H1 (cell line): ENCODE measurements at regions not wholly inside any gene's neighbourhood (a gene's known extent, or its start where the extent isn't known, plus 50 kb on each side); places are given as distances from the start of the nearest gene placed in this dataset.

Experiments
- CTCF ChIA-PET: fragments of 300-600 bp; sonication (Branson Sonifier 250); formaldehyde crosslinking; loops from one replicate; lab custom pipeline; 2021; ENCODE audit not compliant: partially characterized antibody; lab: Charles Lee
- POLR2A ChIA-PET: fragments of 300-600 bp; sonication (Branson Sonifier 250); formaldehyde crosslinking; loops from one replicate; lab custom pipeline; 2021; ENCODE audit warnings: inconsistent platforms; ENCODE audit not compliant: partially characterized antibody; lab: Charles Lee
- DNase-seq, 2 experiments: peaks; one replicate each; pipeline versions ENCODE4 v3.0.0 to v3.0.0-alpha.2; 2010 to 2022; ENCODE audit warnings: low spot score in 2 of 2, low read depth in 1 of 2, mixed read lengths in 1 of 2
- FAIRE-seq: peaks from 2 replicates; lab custom pipeline; 2011; peaks lifted over from hg19 to GRCh38; lab: Jason Lieb, UNC
- H2AFZ ChIP-seq: 2 replicates; pipeline ENCODE4 v1.8.1; 2012; ENCODE audit warnings: low read length, inconsistent platforms
- H2AK5ac ChIP-seq: 2 replicates; pipeline ENCODE4 v1.6.1; 2013; ENCODE audit warnings: low read depth, low read length
- H2BK120ac ChIP-seq: replicated peaks from 2 replicates; pipeline ENCODE3; 2013; ENCODE audit warnings: low read depth, low read length, inconsistent platforms
- H2BK12ac ChIP-seq: 2 replicates; pipeline ENCODE4 v1.6.1; 2013; ENCODE audit warnings: low read depth, low read length
- H2BK15ac ChIP-seq: 2 replicates; pipeline ENCODE4 v1.6.1; 2013; ENCODE audit warnings: low read length
- H2BK20ac ChIP-seq: 2 replicates; pipeline ENCODE4 v1.6.1; 2013; ENCODE audit warnings: low read length
- H2BK5ac ChIP-seq: 2 replicates; pipeline ENCODE4 v1.6.1; 2013; ENCODE audit warnings: low read depth, low read length
- H3K14ac ChIP-seq: 2 replicates; pipeline ENCODE4 v1.6.1; 2013; ENCODE audit warnings: inconsistent platforms; ENCODE audit not compliant: insufficient read length
- H3K18ac ChIP-seq: 2 replicates; pipeline ENCODE4 v1.6.1; 2013; ENCODE audit warnings: low read length; ENCODE audit errors: extremely low read depth
- H3K23ac ChIP-seq: 2 replicates; pipeline ENCODE4 v1.6.1; 2013; ENCODE audit warnings: inconsistent platforms; ENCODE audit not compliant: insufficient read length
- H3K23me2 ChIP-seq: 2 replicates; pipeline ENCODE4 v1.6.1; 2013; ENCODE audit warnings: low read depth, low read length
- H3K27ac ChIP-seq: 2 replicates; pipeline ENCODE4 v1.6.1; 2011; ENCODE audit warnings: low read depth, low read length, inconsistent platforms
- H3K27me3 ChIP-seq, 4 experiments: replicated peaks in 1 of 4; 1 replicate in 1 of 4; 2 replicates in 3 of 4; pipeline versions ENCODE4 v1.6.1 to v1.8.1; 2011 to 2013; ENCODE audit warnings: low read length in 3 of 4, mild to moderate bottlenecking in 3 of 4, inconsistent platforms in 2 of 4, mixed read lengths in 2 of 4, moderate library complexity in 1 of 4; ENCODE audit not compliant: control insufficient read depth in 3 of 4, insufficient read depth in 3 of 4; ENCODE audit errors: extremely low read depth in 1 of 4
- H3K36me3 ChIP-seq, 4 experiments: 2 replicates each; pipeline versions ENCODE4 v1.6.1 to v1.8.1; 2011 to 2013; ENCODE audit warnings: mild to moderate bottlenecking in 4 of 4, low read length in 3 of 4, moderate library complexity in 2 of 4, control low read depth in 1 of 4, inconsistent platforms in 1 of 4; ENCODE audit not compliant: insufficient read depth in 4 of 4, control insufficient read depth in 2 of 4
- H3K4ac ChIP-seq: replicated peaks from 2 replicates; pipeline ENCODE3; 2013; ENCODE audit warnings: low read length, low read depth, mixed read lengths, inconsistent platforms; ENCODE audit not compliant: insufficient read length
- H3K4me1 ChIP-seq, 4 experiments: replicated peaks in 1 of 4; 1 replicate in 1 of 4; 2 replicates in 3 of 4; pipeline versions ENCODE4 v1.6.1 to v1.8.1; 2011 to 2013; ENCODE audit warnings: low read length in 3 of 4, inconsistent platforms in 2 of 4, mixed read lengths in 1 of 4; ENCODE audit not compliant: insufficient read depth in 4 of 4, control insufficient read depth in 3 of 4
- H3K4me2 ChIP-seq, 2 experiments: 2 replicates each; pipeline versions ENCODE4 v1.6.1 to v1.8.1; 2011 to 2013; ENCODE audit warnings: low read depth in 2 of 2, low read length in 2 of 2, control low read depth in 1 of 2, inconsistent platforms in 1 of 2, mild to moderate bottlenecking in 1 of 2; ENCODE audit not compliant: insufficient read depth in 1 of 2
- H3K4me3 ChIP-seq, 4 experiments: fragments of 200-600, 300-600 bp in 1 of 4; sonication (generic), shearing (Covaris generic), sonication (Bioruptor Twin) in 1 of 4; 2 replicates each; pipeline versions ENCODE4 v1.5.1 to v1.8.1; 2011 to 2016; ENCODE audit warnings: low read length in 4 of 4, low read depth in 3 of 4, control low read depth in 2 of 4, inconsistent platforms in 2 of 4, mild to moderate bottlenecking in 2 of 4, mixed read lengths in 1 of 4, moderate library complexity in 1 of 4; ENCODE audit not compliant: insufficient read depth in 2 of 4; ENCODE audit errors: extremely low read depth in 1 of 4
- H3K56ac ChIP-seq: replicated peaks from 2 replicates; pipeline ENCODE3; 2013; ENCODE audit warnings: low read depth, mild to moderate bottlenecking, mixed read lengths, low read length, inconsistent platforms; ENCODE audit not compliant: insufficient read length
- H3K79me1 ChIP-seq: 2 replicates; pipeline ENCODE4 v1.6.1; 2013; ENCODE audit warnings: low read depth, low read length, control low read depth
- H3K79me2 ChIP-seq, 2 experiments: 2 replicates each; pipeline versions ENCODE4 v1.6.1 to v1.8.1; 2012 to 2013; ENCODE audit warnings: low read length in 2 of 2, mild to moderate bottlenecking in 2 of 2, inconsistent platforms in 1 of 2; ENCODE audit not compliant: insufficient read depth in 2 of 2, control insufficient read depth in 1 of 2
- H3K9ac ChIP-seq, 4 experiments: replicated peaks in 1 of 4; 1 replicate in 1 of 4; 2 replicates in 3 of 4; pipeline versions ENCODE4 v1.6.1 to v1.8.1; 2011 to 2013; ENCODE audit warnings: low read depth in 3 of 4, low read length in 3 of 4, control low read depth in 2 of 4, mild to moderate bottlenecking in 2 of 4, moderate library complexity in 2 of 4, inconsistent platforms in 1 of 4; ENCODE audit errors: extremely low read depth in 1 of 4
- H3K9me3 ChIP-seq, 2 experiments: 2 replicates each; pipeline versions ENCODE4 v1.6.1 to v1.8.1; 2012 to 2013; ENCODE audit warnings: mild to moderate bottlenecking in 2 of 2, moderate library complexity in 2 of 2, control low read depth in 1 of 2, inconsistent platforms in 1 of 2, low read depth in 1 of 2, low read length in 1 of 2, mixed read lengths in 1 of 2; ENCODE audit not compliant: insufficient read depth in 2 of 2
- H4K20me1 ChIP-seq, 2 experiments: replicated peaks in 1 of 2; 2 replicates each; pipeline versions ENCODE3 to v1.8.1; 2011 to 2013; ENCODE audit warnings: inconsistent platforms in 2 of 2, low read length in 2 of 2, mild to moderate bottlenecking in 1 of 2; ENCODE audit not compliant: insufficient read depth in 2 of 2, control insufficient read depth in 1 of 2
- H4K5ac ChIP-seq: 2 replicates; pipeline ENCODE4 v1.6.1; 2013; ENCODE audit warnings: low read length, low read depth, mixed read lengths, inconsistent platforms; ENCODE audit not compliant: insufficient read length
- H4K8ac ChIP-seq: 2 replicates; pipeline ENCODE4 v1.8.0; 2013; ENCODE audit warnings: mild to moderate bottlenecking, moderate library complexity, low read length, inconsistent platforms; ENCODE audit not compliant: insufficient read depth; ENCODE audit errors: extremely low read depth
- H4K91ac ChIP-seq: replicated peaks from 2 replicates; pipeline ENCODE3; 2013; ENCODE audit warnings: low read length, mixed read lengths, inconsistent platforms; ENCODE audit not compliant: insufficient read length
- ATF3 ChIP-seq: IDR thresholded peaks from 2 replicates; pipeline ENCODE4 v1.6.1; 2011; ENCODE audit warnings: low read depth, mild to moderate bottlenecking, low read length; ENCODE audit not compliant: insufficient read depth
- NRF1 ChIP-seq: IDR thresholded peaks from 2 replicates; pipeline ENCODE4 v1.6.1; 2011; ENCODE audit warnings: mild to moderate bottlenecking, low read depth, low read length, improper control_type of control experiment
- SIN3A ChIP-seq, 2 experiments: IDR thresholded peaks in 1 of 2; conservative IDR thresholded peaks in 1 of 2; 2 replicates each; pipeline ENCODE4 v1.6.1; 2011 to 2012; ENCODE audit warnings: low read length in 2 of 2, improper control_type of control experiment in 1 of 2, low read depth in 1 of 2, mild to moderate bottlenecking in 1 of 2
- TAF1 ChIP-seq: IDR thresholded peaks from 2 replicates; pipeline ENCODE4 v1.6.1; 2011; ENCODE audit warnings: mild to moderate bottlenecking, low read depth, low read length
- WGBS, 2 experiments: shearing (Covaris generic) in 1 of 2; methylation state at CpG; one replicate each; pipeline versions ENCODE4 v1.1.6 to v1.1.7; 2013 to 2015; ENCODE audit warnings: low lambda C conversion rate in 2 of 2, mixed read lengths in 2 of 2, inconsistent platforms in 1 of 2, low coverage in 1 of 2, missing lambda C conversion rate in 1 of 2; ENCODE audit not compliant: insufficient replicate concordance in 2 of 2, insufficient coverage in 1 of 2, insufficient read length in 1 of 2; ENCODE audit errors: extremely low coverage in 1 of 2, missing lambda C conversion rate in 1 of 2; 5-methylcytosine and 5-hydroxymethylcytosine counted together

- Histone ChIP-seq H3K27me3 (no peaks in the 10 kb centered on the region), H3K36me3 (no peaks in the 10 kb centered on the region), H3K23ac (no peak overlapping the region), H4K8ac (no peak overlapping the region), H3K14ac (no peak overlapping the region), H2AK5ac (no peak overlapping the region), H2BK20ac (no peak overlapping the region), H3K18ac (no peak overlapping the region), H2AFZ (no peak overlapping the region), H3K9ac (no peak overlapping the region), H3K27ac (no peak overlapping the region), H3K4me1 (no peaks in the 10 kb centered on the region), H3K9me3 (no peaks in the 10 kb centered on the region), H4K5ac (no peak overlapping the region), H3K4me2 (no peak overlapping the region), H3K23me2 (no peaks in the 10 kb centered on the region), H3K79me1 (no peaks in the 10 kb centered on the region), H3K56ac (no peak overlapping the region), H4K20me1 (no peaks in the 10 kb centered on the region), H2BK5ac (no peak overlapping the region), H3K79me2 (no peaks in the 10 kb centered on the region), H2BK120ac (no peak overlapping the region), H3K4me3 (no peak overlapping the region), H2BK15ac (no peak overlapping the region), H2BK12ac (no peak overlapping the region), H3K4ac (no peak overlapping the region), H4K91ac (no peak overlapping the region)
- FAIRE-seq (no peak), DNase-seq (no peak)
- TF ChIP-seq NRF1 (no peak), ATF3 (no peak), SIN3A (conservative IDR thresholded peaks at IDR 0.05 in 1 of 2, IDR thresholded peaks at IDR 0.05 in 1 of 2; ENCODE audit: low read depth in 1 of 2, low read length in 2 of 2) (no peak), TAF1 (no peak)
- WGBS, 2 experiments, result 82% methylated on average over 6 of the region's 6 CpGs; no CpG with 5 or more reads in 1 of the 2 experiments
- CTCF ChIA-PET, result no interaction called here
- POLR2A ChIA-PET, result no interaction called here
These were observed 175.4 kb downstream of the DLEU7 start for GRCh38 chr13:50668049-50668448.
